ENCODE measurements at regions not wholly inside any gene's neighbourhood (a gene's known extent, or its start where the extent isn't known, plus 50 kb on each side); places are given as distances from the start of the nearest gene placed in this dataset.
"Not testable (repeated sequence)": the region's sequence is repeated elsewhere in the genome, so short reads cannot be mapped to it uniquely, and the experiment has no call there.

DNA sequence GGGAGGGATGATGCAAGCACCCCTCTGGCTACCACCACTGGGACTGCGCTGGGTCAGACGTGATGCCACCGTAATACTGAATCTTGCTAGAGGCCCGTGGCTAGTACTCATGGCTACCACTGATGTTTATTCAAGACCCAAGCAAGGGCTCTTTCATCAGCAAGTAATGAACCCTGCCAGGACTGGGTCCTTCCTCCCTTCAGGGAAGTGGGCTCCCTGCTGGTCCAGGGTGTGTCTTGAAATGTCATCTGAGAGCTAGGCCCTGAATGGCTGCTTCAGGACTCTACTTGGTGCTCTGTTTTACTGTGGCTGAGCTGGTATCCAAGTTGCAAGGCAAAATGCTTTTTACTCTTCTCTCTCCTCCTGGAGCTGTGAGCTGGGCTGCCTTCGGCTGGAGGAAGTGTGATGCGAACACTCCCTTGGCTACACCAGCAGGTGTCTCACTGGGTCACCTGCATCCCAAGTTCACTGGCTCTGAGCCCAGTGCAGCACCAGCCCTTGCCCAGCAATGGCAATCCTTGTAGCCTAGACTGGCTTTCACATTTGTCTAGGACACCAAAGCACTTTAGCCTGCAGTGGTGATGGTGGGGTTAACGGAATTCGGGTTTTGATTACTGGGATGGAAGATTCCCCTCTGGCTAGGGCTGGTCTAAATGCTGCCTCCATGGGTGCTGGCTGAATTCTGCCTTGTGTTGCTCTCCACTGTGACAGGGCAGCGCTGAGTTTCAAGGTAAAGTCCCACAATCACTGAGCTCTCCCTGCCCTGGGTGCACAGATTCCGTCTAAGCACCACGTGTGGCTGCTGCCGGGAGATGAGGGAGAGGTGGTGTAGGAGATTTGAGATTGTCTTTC is 98.6 kb downstream of the USP22 start:
- no peaks in the 10 kb centered on the region for H3K36me3 ChIP-seq
- DNase-seq (ENCODE audit: low spot score in 2 of 2) = peak; percentile 57 to 79

GRCh38 chr17:20947708-20948107 is 95.1 kb downstream of the USP22 start:
- DNase-seq (ENCODE audit: low spot score in 2 of 2); H3K27ac ChIP-seq; H3K27me3 ChIP-seq; H3K4me1 ChIP-seq; H3K36me3 ChIP-seq; intact Hi-C loops (cut with DNase I; ENCODE audit: low total_unique reads); H3K9me3 ChIP-seq; H3K4me3 ChIP-seq: not testable (repeated sequence)

More for the DNA sequence above, 98.6 kb downstream of the USP22 start:
- no peak overlapping the region for H3K27ac ChIP-seq
- TF ChIP-seq POLR2A (IDR thresholded peaks at IDR 0.05) (no peak), POLR2AphosphoS5 (IDR thresholded peaks at IDR 0.05) (peak in 2 of 3 donors; percentile 21 to 47)
- TF ChIP-seq, protein P1, sequence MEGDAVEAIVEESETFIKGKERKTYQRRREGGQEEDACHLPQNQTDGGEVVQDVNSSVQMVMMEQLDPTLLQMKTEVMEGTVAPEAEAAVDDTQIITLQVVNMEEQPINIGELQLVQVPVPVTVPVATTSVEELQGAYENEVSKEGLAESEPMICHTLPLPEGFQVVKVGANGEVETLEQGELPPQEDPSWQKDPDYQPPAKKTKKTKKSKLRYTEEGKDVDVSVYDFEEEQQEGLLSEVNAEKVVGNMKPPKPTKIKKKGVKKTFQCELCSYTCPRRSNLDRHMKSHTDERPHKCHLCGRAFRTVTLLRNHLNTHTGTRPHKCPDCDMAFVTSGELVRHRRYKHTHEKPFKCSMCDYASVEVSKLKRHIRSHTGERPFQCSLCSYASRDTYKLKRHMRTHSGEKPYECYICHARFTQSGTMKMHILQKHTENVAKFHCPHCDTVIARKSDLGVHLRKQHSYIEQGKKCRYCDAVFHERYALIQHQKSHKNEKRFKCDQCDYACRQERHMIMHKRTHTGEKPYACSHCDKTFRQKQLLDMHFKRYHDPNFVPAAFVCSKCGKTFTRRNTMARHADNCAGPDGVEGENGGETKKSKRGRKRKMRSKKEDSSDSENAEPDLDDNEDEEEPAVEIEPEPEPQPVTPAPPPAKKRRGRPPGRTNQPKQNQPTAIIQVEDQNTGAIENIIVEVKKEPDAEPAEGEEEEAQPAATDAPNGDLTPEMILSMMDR (IDR thresholded peaks at IDR 0.05) = peak in 2 of 3 donors; percentile 59 to 64
- H3K27me3 ChIP-seq = no peaks in the 10 kb centered on the region
- no peaks in the 10 kb centered on the region for H3K4me1 ChIP-seq
- no peak overlapping the region for H3K4me3 ChIP-seq
- no peaks in the 10 kb centered on the region for H3K9me3 ChIP-seq
- intact Hi-C loops (cut with DNase I; ENCODE audit: low total_unique reads) = no loop called here

DNA sequence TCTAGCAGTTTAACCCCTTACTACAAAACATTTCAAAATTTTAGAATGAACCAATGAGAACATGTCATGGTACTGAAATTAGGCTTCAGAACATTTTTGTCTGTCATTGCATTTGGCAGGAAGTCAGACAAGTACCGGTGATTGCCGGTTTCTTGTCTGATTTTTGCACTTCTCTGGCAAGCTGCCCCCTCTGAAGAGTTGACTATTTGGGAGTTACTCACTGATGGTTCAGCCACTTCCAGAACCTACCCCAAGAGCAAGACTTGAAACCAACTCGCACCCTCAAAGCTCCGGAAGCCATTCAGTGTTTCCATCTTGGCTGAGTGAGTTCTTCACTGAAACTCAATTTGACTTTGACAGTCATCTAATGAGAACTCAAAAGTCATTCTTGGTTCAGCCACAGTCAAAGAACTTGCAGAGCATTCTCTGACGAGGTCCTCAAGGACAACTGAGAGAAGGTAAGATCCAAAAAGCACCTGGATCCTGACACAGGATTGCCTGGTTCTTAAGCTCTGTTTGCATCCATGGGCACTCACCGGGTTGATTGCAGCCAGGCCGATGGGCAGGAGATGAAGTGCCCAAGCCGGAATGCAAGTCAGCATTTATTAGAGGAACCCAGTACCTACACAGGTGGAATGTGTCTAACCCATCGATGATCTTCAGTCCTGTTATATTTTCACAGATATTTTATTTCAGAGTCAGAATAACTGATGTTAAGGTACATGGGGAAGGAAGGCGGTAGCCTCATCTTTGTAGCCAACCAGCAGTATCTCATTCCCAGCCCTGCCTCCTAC is 93.6 kb downstream of the USP22 start:
- H3K27ac ChIP-seq = no peak overlapping the region
- TF ChIP-seq, protein P1 (IDR thresholded peaks at IDR 0.05) = no peak
- TF ChIP-seq POLR2AphosphoS5 (IDR thresholded peaks at IDR 0.05) = no peak
- TF ChIP-seq POLR2A (IDR thresholded peaks at IDR 0.05) = no peak
- no peaks in the 10 kb centered on the region for H3K9me3 ChIP-seq
- DNase-seq (ENCODE audit: low spot score in 2 of 2) = no peak
- H3K4me3 ChIP-seq = no peak overlapping the region
- no peaks in the 10 kb centered on the region for H3K4me1 ChIP-seq
- no peaks in the 10 kb centered on the region for H3K36me3 ChIP-seq
- intact Hi-C loops (cut with DNase I; ENCODE audit: low total_unique reads) = no loop called here
- H3K27me3 ChIP-seq = no peaks in the 10 kb centered on the region

Data from breast epithelium (tissue), 4 donors.